SH-SY5Y (cell line): ENCODE measurements at regions not wholly inside any gene's neighbourhood (a gene's known extent, or its start where the extent isn't known, plus 50 kb on each side); places are given as distances from the start of the nearest gene placed in this dataset.

Source experiments
- GATA2 ChIP-seq: IDR thresholded peaks from 2 replicates; pipeline ENCODE4 v1.6.1; 2011; ENCODE audit warnings: mild to moderate bottlenecking, low read depth, low read length
- GATA3 ChIP-seq: IDR thresholded peaks from 2 replicates; pipeline ENCODE4 v1.6.1; 2011; ENCODE audit warnings: low read depth, mild to moderate bottlenecking, low read length, moderate library complexity

DNA sequence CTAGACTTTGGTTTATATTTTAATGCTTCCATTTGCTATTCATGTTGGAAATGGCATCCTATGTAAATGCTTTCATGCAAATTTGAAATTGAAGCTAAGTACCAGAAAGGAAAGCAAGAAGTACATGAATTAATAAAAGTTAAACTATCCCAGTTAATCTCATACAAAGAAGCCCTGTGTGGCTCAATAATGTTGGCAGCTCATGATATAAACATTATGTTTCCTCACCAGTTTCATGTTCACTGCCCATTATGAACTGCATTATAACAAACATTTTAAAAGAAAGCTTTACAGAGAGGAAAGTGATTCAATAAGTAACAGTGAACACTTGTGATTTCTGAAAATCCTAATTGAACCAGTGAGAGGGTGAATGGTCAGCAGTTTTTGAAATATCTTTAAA, 62.9 kb upstream of the ROBO2 start:
- TF ChIP-seq GATA3 (no peak), GATA2 (no peak)

DNA sequence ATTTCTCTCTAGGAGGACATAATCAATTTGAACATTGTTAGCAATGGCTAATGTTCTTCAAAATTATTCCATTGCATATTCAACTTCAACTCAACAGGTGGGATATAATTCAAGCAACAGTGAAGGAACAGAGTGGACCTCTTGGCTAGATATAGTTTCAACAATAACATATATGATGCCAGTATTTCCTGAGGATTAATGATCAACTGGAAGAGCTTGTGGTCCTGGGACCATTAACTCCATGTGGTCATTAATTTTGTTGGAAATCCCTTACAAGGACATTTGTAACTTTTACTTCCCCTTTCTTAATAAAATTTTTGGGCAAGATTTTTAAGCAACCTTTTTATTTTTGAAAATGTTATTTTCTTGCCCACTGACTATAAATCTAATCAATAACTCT, 54.3 kb upstream of the ROBO2 start:
- TF ChIP-seq GATA3 (no peak), GATA2 (no peak)

DNA sequence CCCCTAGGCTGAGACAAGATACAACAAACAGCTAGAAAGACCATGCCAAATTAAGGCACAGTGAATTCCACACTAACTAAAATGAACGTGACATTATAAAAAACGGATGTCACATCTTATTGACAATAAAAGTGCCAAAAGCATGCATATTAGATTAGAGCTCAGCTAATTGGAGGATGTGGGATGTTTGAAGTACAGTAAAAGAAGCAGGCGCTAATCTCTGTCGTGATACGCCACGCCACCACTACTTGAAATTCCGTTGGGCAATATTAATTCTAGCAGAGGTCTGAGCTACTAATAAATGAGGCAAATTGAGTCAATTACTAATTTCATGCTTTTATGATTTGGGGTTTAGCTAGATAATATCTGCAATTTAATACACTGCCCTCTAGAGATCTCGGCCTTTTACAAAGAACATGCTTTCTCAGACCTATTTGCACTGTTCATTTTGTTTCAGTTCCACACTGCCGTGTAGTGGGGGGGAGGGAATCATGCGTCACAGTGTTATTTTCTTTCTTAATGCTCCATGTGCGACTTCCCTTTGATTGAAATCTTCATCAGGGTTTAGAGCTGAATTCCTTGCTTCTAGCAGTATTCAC, 52.9 kb upstream of the ROBO2 start:
- TF ChIP-seq GATA2: no peak
- no peak for TF ChIP-seq GATA3
